ENCODE measurements at regions not wholly inside any gene's neighbourhood (a gene's known extent, or its start where the extent isn't known, plus 50 kb on each side); places are given as distances from the start of the nearest gene placed in this dataset.
A peak's percentile ranks its signal among the peaks of the same experiment; 100 is the strongest.
"Not testable (repeated sequence)": the region's sequence is repeated elsewhere in the genome, so short reads cannot be mapped to it uniquely, and the experiment has no call there.

DNA sequence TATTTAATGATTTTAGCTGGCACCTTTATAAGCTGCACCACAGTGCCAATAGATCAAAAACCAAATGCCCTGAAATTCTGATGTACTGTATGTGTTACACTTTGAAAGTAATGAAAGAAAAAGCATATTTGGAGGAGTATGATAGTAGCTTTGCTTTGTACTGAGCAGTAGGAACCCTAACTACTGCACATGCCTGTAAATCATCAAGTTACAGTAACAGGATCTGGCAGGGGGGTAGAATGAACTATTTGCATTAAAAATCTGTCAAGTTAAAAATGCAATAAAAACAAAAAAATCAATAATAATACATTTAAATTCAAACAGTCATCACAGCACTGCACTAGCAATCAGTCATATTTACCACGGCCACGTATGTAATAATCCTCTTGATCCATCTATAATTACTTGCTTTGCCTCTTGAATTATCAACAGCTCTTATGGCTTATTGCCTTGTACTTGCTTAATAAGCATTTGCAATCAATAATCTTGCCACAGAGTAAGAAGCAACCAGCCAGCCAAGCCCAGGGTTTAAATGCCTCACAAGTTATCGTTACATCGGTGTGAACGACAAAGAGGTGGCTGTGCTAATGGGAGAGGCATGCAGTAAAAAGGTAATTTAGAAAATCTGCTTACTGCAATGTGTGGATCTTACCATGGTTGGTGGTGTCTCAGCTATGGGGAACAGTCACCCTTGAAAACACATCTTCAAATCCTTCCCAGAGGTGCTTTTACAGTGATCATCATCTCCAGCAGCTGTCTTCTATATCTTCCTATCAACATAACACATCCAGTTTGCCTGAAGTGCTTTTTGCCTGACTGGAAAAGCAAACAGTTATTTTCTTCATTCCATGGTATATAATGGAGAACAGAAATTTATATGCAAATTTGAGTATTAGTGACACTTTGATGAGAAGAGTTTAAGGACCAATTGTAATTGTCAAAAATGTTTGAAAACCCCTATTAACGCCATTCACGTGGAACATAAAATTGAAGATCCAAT, 1812.1 kb upstream of the ADGRL3 start:
- DNase-seq (ENCODE audit: extremely low read depth in 1 of 11, low read depth in 9 of 11, low spot score in 4 of 11), result no peak

DNA sequence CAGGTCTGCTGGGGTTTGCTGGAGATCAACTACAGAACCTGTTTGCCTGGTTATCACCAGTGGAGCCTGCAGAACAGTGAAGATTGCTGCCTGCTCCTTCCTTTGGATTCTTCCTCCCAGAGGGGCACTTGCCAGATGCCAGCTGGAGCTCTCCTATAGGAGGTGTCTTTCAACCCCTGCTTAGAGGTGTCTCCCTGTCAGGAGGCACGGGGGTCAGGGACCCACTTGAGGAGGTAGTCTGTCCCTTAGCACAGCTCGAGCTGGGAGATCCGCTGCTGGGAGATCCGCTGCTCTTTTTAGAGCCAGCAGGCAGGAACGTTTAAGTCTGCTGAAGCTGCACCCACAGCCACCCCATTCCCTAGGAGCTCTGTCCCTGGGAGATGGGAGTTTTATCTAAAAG, 1806.3 kb upstream of the ADGRL3 start:
- DNase-seq (ENCODE audit: extremely low read depth in 1 of 11, low read depth in 9 of 11, low spot score in 4 of 11), result no peak

DNA sequence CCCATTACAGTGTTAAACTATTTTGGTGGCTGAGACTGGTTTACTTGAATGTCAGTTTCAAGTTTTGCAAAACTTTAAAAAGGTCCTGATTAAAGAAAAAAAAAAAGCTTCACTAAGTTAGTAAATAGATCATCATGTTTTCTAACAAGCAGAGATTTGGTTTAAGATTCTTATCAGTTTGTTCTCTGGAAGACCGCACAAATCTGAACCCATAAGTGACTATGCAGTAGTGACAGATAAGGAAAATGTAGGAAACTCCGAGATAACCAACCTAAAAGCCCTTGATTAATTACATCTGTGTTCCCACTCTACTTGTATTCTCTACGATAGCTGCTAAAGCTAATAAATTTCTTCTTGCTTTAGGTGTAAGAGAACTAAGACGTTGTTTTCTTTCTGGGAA, 1799.8 kb upstream of the ADGRL3 start:
- no peak for DNase-seq (ENCODE audit: extremely low read depth in 1 of 11, low read depth in 9 of 11, low spot score in 4 of 11)

DNA sequence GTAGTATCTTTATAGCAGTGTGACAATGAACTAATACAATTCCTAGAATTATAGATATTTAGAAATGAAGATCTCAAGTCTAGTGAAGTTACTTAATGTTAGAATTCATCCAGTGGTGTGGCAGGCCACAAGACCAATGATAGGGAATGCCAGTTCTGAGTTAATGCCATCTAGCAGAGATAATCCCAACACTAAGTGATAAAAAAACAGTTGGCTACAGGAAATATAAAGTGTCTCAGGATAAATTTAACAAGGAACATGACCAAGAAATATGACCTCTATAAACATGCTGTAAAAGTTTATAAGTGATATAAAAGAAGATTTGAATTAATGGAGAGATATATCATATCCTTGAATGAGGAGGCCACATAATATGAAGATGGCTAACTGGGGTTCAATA, 1790.5 kb upstream of the ADGRL3 start:
- no peak for DNase-seq (ENCODE audit: extremely low read depth in 1 of 11, low read depth in 9 of 11, low spot score in 4 of 11)

DNA sequence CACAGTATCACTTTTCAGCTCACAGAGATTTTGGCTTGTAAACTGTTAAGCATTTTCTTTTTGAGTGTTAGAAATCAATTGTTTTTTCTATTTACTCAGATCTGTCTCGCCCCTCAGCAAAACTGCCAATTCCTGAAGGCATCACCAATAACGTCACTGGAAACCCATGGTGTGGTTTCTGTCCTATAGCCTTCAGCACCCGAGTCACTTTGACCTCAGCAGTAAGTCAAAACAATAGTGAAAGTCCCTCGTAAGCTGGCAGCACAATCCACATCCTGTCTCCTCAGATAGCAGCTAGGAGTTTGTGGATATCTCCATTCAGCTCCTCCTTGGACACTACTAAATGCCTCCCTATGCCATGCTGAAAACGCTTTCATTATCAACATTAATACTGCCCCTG, 1787.4 kb upstream of the ADGRL3 start:
- DNase-seq (ENCODE audit: extremely low read depth in 1 of 11, low read depth in 9 of 11, low spot score in 4 of 11), result no peak

DNA sequence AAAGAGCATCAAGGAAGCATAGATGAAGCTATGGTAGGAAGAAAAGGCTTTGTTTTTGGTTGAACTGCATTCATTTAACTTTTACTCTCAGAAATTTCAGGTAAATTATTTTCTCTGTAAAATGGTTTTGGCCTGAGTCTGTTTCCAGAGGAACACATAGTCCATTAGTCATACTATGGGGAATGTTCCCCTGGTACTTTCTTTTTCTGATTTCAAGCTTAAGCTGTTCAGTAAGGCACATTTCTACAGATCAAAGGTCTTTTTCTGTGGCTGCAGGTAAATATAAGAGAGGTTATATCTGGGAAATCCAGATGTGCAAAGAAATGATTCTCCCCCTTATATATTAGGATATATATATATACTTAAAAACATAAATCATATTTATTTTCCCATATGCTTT, 1744.4 kb upstream of the ADGRL3 start:
- DNase-seq (ENCODE audit: extremely low read depth in 1 of 11, low read depth in 9 of 11, low spot score in 4 of 11), result no peak

DNA sequence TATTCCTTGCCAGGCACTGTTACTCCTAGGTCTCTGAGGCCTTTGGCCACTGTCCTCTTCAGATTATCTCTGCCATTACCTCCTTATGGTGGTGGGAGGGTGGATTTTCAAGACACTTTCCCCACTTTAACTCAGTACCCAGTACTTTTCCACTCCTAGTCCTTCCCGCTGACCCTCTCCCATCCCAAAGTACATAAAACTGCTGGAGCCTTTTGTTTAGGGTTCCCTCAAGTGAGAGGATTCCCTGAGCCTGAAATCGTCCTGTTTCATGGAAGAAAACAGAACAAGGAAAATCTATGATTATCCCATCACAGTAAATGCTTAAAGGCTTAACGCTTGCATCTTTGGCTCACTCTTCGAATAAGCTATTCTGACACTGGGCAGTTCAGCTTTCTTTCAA, 1742.5 kb upstream of the ADGRL3 start:
- DNase-seq (ENCODE audit: extremely low read depth in 1 of 11, low read depth in 9 of 11, low spot score in 4 of 11), result no peak

DNA sequence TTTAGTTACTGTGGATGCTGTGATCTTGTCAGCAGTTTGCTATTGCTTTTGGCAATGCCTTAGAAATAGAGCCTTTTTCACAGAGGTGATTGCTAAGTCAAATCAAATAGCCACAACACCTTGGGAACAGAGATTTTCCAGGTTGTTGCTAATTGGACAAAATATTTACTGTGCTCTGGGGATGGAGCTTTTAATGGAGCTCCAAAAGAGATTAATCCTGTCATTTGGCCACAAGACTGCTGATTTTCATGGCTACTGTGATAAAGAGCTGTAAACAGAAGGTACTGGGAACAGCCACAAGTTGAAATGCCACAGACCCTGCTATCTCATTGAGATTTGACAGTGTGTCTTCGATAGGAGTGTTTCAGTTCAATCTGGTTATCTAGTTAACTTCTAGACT, 1715.2 kb upstream of the ADGRL3 start:
- DNase-seq (ENCODE audit: extremely low read depth in 1 of 11, low read depth in 9 of 11, low spot score in 4 of 11), result no peak

DNA sequence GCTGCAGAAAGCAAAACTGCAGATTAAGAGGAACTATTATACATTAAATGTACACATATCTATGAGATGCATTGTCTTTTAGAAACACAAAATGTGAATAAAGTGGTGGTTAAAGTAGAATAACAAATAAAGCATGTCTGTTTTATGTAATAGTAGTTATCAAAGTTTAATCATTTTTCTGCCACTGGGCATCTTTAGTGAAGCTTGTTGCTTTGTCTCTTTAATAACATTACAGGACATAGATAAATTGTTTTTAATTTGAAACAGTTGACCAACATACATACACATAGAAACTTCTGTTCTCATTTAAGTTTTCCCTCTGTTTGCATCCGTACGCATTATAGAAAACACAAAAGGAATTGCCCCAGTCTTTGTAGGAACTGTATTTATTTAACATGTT, 1700.0 kb upstream of the ADGRL3 start:
- no peak for DNase-seq (ENCODE audit: extremely low read depth in 1 of 11, low read depth in 9 of 11, low spot score in 4 of 11)

DNA sequence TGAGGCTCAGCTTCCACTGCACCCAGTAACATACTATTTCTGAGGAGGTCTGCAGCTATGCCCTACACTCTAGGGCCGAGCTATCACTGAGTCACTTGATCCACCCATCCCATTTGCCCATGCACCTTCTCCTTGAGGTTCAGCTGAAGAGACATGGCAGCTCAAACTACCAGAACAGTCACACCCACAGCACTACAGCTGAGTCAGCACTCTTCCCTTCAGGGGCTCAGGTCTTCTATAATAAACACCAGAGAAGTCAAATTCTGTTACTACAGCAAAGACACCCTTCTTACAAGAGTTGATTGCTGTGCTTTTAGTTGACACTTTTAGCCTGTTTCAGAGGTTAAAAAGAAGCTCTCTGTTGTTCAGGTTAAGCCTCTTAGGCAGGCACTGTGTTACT, 1696.4 kb upstream of the ADGRL3 start:
- no peak for DNase-seq (ENCODE audit: extremely low read depth in 1 of 11, low read depth in 9 of 11, low spot score in 4 of 11)

DNA sequence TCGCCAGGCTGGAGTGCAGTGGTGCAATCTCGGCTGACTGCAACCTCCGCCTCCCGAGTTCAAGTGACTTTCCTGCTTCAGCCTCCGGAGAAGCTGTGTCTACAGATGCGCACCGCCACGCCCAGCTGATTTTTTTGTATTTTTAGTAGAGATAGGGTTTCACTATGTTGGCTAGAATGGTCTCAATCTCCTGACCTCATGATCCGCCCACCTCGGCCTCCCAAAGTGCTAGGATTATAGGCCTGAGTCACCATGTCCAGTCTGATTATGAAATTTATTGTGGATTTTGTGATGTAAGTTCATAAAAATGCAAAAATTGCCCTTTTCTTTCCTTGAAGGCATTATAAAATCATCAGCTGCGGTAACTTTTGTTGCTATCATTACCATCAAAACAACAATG, 1688.3 kb upstream of the ADGRL3 start:
- DNase-seq (ENCODE audit: extremely low read depth in 1 of 11, low read depth in 9 of 11, low spot score in 4 of 11), result not testable (repeated sequence)

DNA sequence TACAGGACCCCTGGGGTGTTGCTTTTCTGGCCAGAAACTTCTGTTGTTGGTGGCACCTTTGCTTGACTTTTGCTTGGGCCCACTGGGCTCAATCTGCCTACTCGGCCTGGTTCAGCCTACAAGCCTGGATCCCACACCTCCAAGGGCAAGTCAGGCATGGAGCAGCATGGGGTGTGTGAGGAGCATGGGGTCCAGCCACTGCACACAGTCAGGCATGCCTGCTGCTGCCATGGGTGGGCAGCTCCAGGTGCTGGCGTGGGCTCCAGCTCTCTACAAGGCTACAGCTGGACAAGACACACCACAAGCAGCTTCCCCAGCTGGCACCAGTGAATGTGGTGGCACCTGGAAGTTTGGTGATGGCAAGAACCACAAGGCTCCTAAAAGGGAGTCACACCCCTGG, 1683.1 kb upstream of the ADGRL3 start:
- DNase-seq (ENCODE audit: extremely low read depth in 1 of 11, low read depth in 9 of 11, low spot score in 4 of 11), result no peak

DNA sequence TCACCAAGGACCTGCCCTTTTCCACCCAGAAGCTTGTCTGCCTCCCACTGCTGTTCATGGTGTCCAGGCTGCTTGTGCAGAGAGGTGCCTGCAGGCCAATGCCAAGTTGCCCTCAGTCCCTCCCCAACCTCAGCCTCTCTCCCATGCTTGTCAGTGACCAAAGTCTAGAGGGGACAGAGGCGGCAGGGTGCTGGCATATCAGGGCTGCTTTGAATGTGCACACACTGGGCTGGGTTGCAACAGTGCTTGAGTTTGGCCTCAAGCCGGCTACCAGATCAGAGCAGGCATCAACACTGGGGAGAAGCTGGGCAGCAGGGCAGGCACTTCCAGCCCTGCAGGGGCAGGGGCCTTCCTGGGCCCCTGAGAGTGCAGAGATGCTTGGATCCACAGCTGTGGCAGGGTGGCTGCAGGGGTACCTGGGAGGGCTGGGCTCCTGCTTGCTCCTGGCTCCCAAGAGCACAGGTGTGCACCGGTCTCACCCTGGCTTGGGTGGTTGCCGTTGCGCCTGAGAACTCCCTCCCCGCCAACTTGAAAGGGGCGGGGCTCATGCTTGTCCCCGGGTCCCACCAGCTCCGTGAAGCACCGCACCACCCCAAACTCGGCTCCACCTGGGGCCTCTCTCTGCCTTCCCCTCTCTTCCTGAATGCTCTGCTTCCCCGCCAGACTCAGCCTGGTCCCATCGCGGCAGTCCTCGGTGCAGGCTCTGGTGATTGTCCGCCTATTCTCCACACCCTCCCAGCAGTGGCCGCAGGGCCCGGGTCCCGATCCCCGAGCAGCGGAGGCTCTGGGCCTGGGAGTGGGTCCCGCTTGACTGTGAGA, 1681.9 kb upstream of the ADGRL3 start:
- DNase-seq (ENCODE audit: extremely low read depth in 1 of 11, low read depth in 9 of 11, low spot score in 4 of 11), result no peak

DNA sequence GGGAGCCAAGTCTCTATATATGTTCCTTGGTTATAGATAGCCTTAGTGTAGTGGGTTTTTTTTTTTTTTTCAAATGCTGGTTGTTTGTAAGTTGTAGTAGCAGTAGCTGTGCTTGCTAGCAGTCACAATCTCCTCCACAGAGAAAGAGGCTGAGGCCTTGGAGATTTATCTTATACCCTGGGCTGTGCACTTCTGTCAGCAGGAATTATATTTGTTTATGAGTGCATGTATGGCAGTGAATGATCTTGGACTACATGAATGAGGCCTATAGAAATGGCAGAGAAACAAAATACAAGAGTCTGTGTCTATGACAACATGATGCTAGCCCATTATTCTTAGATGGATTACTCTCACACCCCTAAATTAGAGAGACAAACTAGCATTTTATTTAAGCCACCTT, 1674.2 kb upstream of the ADGRL3 start:
- no peak for DNase-seq (ENCODE audit: extremely low read depth in 1 of 11, low read depth in 9 of 11, low spot score in 4 of 11)

DNA sequence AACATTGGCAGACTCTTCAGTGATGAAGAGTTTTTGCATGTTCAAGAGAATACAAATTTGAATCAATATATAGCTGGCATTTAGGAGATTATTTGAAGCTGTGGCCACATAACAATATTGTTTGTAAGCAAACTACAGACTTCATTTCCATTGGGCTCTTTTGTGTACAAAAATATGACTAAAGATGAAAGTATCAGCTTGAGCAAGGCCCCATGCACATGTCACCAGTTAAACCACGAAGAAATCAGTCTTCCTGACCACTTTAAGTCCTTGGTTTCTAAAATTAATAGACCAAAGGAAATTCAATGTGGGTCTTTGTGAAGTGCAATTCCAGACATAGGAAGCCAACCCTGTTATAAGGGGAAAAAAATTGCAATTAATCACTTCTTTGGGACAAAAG, 1664.6 kb upstream of the ADGRL3 start:
- no peak for DNase-seq (ENCODE audit: extremely low read depth in 1 of 11, low read depth in 9 of 11, low spot score in 4 of 11)

DNA sequence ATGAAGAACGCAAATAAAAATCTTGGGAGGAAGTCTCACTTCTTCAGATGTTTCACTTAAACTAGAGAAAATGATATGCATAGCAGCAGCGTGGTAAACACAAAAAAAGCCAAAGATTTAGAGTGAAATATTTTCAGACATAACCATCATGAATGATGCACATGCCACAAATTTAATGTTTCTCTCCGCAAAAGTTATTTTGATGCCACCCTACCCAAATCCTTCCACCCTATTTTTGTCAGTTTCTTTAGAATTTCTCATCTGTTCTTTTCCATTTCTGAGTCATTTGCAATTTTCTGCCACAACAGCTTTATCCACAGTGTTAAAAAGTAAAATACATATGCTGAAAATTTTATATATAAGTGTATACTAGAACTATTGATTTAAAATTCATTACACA, 1663.7 kb upstream of the ADGRL3 start:
- DNase-seq (ENCODE audit: extremely low read depth in 1 of 11, low read depth in 9 of 11, low spot score in 4 of 11), result no peak

DNA sequence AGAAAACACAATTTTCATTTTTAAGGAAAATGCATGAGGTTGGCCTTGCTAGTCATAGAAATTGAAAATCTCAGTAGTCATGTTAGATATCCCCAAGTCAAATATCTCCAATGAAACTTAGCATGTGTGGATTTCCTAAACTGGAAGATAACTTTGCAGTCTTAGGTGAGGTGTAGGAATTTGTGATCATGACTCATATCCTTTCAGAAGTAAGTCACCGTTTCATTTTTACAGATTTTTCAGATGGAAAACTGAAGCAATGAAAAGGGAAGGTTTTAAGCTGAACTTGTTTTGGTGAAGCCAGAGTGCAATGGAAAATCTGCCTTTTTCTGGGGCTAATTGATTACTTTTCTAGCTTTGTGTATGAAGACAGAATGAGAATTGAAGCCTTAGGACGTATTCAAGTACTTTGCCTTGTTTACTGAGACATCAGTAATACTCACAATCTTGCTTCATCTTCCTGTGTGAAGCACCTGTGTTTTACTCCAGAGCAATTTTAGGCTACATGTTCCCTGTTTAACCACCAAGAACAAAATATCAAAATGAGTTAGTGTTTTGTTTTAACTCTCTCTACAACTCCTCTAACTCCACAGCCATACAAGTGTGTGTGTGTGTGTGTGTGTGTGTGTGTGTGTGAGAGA, 1662.8 kb upstream of the ADGRL3 start:
- DNase-seq (ENCODE audit: extremely low read depth in 1 of 11, low read depth in 9 of 11, low spot score in 4 of 11), result no peak

DNA sequence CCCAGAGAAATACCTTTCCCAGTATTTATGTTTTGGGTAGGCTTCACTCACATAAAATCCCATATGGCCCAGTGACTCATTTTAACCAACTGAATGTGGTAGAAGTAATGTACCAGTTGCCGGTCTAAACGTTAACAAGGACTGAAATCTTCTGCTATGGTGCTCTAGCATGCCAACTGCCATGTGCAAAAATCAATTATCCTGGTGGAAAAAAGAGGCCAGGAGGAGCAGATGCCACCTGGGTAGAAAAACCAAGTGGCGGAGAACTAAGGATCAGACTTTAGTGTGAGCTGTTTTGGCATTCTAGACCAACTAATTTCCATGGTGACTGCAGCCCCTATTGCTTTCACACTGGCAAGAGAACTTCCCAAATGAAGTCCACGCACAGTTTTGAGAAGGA, 1660.7 kb upstream of the ADGRL3 start:
- no peak for DNase-seq (ENCODE audit: extremely low read depth in 1 of 11, low read depth in 9 of 11, low spot score in 4 of 11)

DNA sequence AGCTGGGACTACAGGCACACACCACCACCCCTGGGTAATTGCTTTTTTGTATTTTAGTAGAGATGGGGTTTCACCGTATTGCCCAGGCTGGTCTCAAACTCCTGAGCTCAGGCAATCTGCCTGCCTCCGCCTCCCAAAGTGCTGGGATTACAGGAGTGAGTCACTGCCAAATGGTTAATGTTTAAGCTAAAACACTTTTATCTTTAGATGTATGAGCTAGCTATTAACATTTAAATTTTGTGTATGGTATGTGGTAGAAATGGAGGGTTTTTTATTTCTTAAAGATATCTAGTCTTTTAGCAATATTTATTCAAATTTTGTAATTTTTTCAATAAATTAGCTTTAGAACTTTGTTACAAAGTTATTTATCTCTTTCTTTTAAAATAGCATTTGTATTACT, 1659.8 kb upstream of the ADGRL3 start:
- DNase-seq (ENCODE audit: extremely low read depth in 1 of 11, low read depth in 9 of 11, low spot score in 4 of 11), result peak in 1 of 11 donors; percentile 3
